Heart left ventricle (tissue), 16 donors: ENCODE measurements at regions not wholly inside any gene's neighbourhood (a gene's known extent, or its start where the extent isn't known, plus 50 kb on each side); places are given as distances from the start of the nearest gene placed in this dataset.

Experiments used
- ATAC-seq, 4 donors: fragments of 200-7000 bp; cut with Tn5 transposase; one replicate each; pipeline ENCODE4 v1.9.1; 2020 to 2022; ENCODE audit warnings: moderate library complexity in 4 of 4, mild to moderate bottlenecking in 3 of 4, moderate number of reproducible peaks in 1 of 4
- DNase-seq, 5 donors: peaks; one replicate each; pipeline ENCODE4 v3.0.0-alpha.2; 2020
- H3K27ac ChIP-seq, 12 donors: fragments of 200-600 bp; sonication (generic) in 4 of 12; one replicate each; pipeline versions ENCODE4 v1.5.0 to v1.8.0; 2016 to 2022; ENCODE audit warnings: mild to moderate bottlenecking in 2 of 12
- H3K27me3 ChIP-seq, 9 donors: fragments of 200-600 bp; sonication (generic) in 2 of 9; one replicate each; pipeline versions ENCODE4 v1.5.1 to v1.8.0; 2016 to 2022; ENCODE audit warnings: mild to moderate bottlenecking in 3 of 9
- H3K36me3 ChIP-seq, 9 donors: fragments of 200-600 bp; sonication (generic) in 2 of 9; one replicate each; pipeline versions ENCODE4 v1.5.0 to v1.8.0; 2018 to 2022; ENCODE audit warnings: mild to moderate bottlenecking in 2 of 9
- H3K4me1 ChIP-seq, 12 donors: fragments of 200-600 bp; sonication (generic) in 4 of 12; one replicate each; pipeline versions ENCODE4 v1.5.0 to v1.8.0; 2016 to 2022; ENCODE audit warnings: mild to moderate bottlenecking in 3 of 12
- H3K4me3 ChIP-seq, 12 donors: fragments of 200-600 bp; sonication (generic) in 4 of 12; one replicate each; pipeline versions ENCODE4 v1.5.0 to v1.8.0; 2017 to 2022; ENCODE audit warnings: mild to moderate bottlenecking in 9 of 12, moderate library complexity in 4 of 12
- H3K9me3 ChIP-seq, 12 donors: fragments of 200-600 bp; sonication (generic) in 4 of 12; one replicate each; pipeline versions ENCODE4 v1.5.0 to v1.8.0; 2016 to 2022; ENCODE audit warnings: mild to moderate bottlenecking in 1 of 12
- CTCF ChIP-seq, 12 donors: fragments of 200-600 bp; sonication (generic) in 4 of 12; IDR thresholded peaks; one replicate each; pipeline versions ENCODE4 v1.5.0 to v1.8.0; 2018 to 2022; ENCODE audit warnings: antibody characterized with exemption in 12 of 12, mild to moderate bottlenecking in 5 of 12
- POLR2A ChIP-seq, 2 donors: fragments of 450-650 bp; IDR thresholded peaks; one replicate each; pipeline ENCODE4 v1.6.1; 2017; ENCODE audit warnings: antibody characterized with exemption in 2 of 2, mild to moderate bottlenecking in 2 of 2, moderate library complexity in 2 of 2
- WGBS, 4 donors: extraction: QIAGEN DNeasy Blood & Tissue Kit in 2 of 4; methylation state at CpG; one replicate each; pipeline versions ENCODE4 v1.1.5 to v1.1.7; 2013 to 2018; 5-methylcytosine and 5-hydroxymethylcytosine counted together
- intact Hi-C, 10 donors: fragments of 100-400 bp; cut with DNase I; formaldehyde crosslinking; loops; one replicate each; pipeline versions ENCODE4 v1.11.1 to v1.14.2; 2022
- donor health status: ischemic (EF 13 %, LVEDD 7.1; RV severe dilation, severe dysfunction).
- donor health status: healthy with polysubstance abuse.
- donor health status: DM: no; HTN: yes; CAD: no.
- donor health status: DM: no; HTN: no; CAD: no.
- donor health status: ischemic (EF 25% LVEDD 6.9; RV normal size, moderate dysfunction).
- donor health status: ischemic (EF 25% LVEDD 5.7; RV mildly dilated, moderate dysfunction).
- donor health status: healthy.
- donor health status: DM: yes; HTN: yes; CAD: no.
- donor health status: ischemic (EF 35%, LVEDD 5.7; RV mildly dilated, moderate dysfunction).
- donor health status: nonischemic (EF 11% LVEDD 7.7; RV severe dilation, severe dysfunction).
- donor health status: DM: yes; HTN: yes; CAD: no.
- donor health status: PGD.
- donor health status: ischemic (EF 29% LVEDD 5.4; RV normal size, mild dysfunction).
- donor health status: nonischemic (EF 23%, LVEDD 6.1; RV moderate dilation, normal function).

GRCh38 chr2:47658646-47659320 lies 88.0 kb upstream of the KCNK12 start:
- Histone ChIP-seq H3K27me3 (no peaks in the 10 kb centered on the region), H3K27ac (no peak overlapping the region), H3K4me1 (peaks cover 0 to 5% (median 0%) of the 10 kb centered on the region in 12 donors), H3K4me3 (no peak overlapping the region), H3K36me3 (no peaks in the 10 kb centered on the region), H3K9me3 (no peaks in the 10 kb centered on the region)
- WGBS, 4 donors: 75 to 82% (median 77%) methylated on average over 9 of the region's 9 CpGs
- DNase-seq (no peak), ATAC-seq (no peak)
- TF ChIP-seq CTCF (IDR thresholded peaks at IDR 0.05) (no peak), POLR2A (IDR thresholded peaks at IDR 0.05) (no peak)
- intact Hi-C loops: no loop called here

- Histone ChIP-seq H3K27me3 (peaks cover 0 to 7% (median 0%) of the 10 kb centered on the region in 9 donors), H3K36me3 (no peaks in the 10 kb centered on the region), H3K4me1 (peaks cover 0 to 5% (median 0%) of the 10 kb centered on the region in 12 donors), H3K4me3 (no peak overlapping the region), H3K9me3 (no peaks in the 10 kb centered on the region), H3K27ac (no peak overlapping the region)
- TF ChIP-seq CTCF (IDR thresholded peaks at IDR 0.05): no peak
- TF ChIP-seq POLR2A (IDR thresholded peaks at IDR 0.05): no peak
- WGBS, 4 donors: 72 to 88% (median 82%) methylated on average over 7 of the region's 7 CpGs
- intact Hi-C loops: no loop called here
- ATAC-seq (no peak), DNase-seq (no peak)
Observed at GRCh38 chr2:47657886-47658489, 87.2 kb upstream of the KCNK12 start.

- Histone ChIP-seq H3K36me3 (no peaks in the 10 kb centered on the region), H3K27me3 (peaks cover 0 to 8% (median 0%) of the 10 kb centered on the region in 9 donors), H3K27ac (no peak overlapping the region), H3K4me3 (no peak overlapping the region), H3K9me3 (no peaks in the 10 kb centered on the region), H3K4me1 (peaks cover 0 to 5% (median 0%) of the 10 kb centered on the region in 12 donors)
- ATAC-seq (no peak), DNase-seq (no peak)
- TF ChIP-seq POLR2A (IDR thresholded peaks at IDR 0.05) (no peak), CTCF (IDR thresholded peaks at IDR 0.05) (no peak)
- intact Hi-C loops: no loop called here
- 89 to 92% (median 91%) methylated on average over 8 of the region's 8 CpGs for WGBS, 4 donors
Observed at GRCh38 chr2:47656715-47657600, 86.2 kb upstream of the KCNK12 start.

- peaks cover 0 to 8% (median 0%) of the 10 kb centered on the region in 9 donors for H3K27me3 ChIP-seq
- no peak overlapping the region for H3K27ac ChIP-seq
- no peaks in the 10 kb centered on the region for H3K9me3 ChIP-seq
- no peaks in the 10 kb centered on the region for H3K36me3 ChIP-seq
- DNase-seq (no peak), ATAC-seq (no peak)
- intact Hi-C loops: no loop called here
- TF ChIP-seq POLR2A (IDR thresholded peaks at IDR 0.05) (no peak), CTCF (IDR thresholded peaks at IDR 0.05) (no peak)
- H3K4me3 ChIP-seq: no peak overlapping the region
- 75 to 86% (median 78%) methylated on average over 2 of the region's 2 CpGs for WGBS, 4 donors
- peaks cover 0 to 5% (median 0%) of the 10 kb centered on the region in 12 donors for H3K4me1 ChIP-seq
Observed at GRCh38 chr2:47655563-47655880, 84.7 kb upstream of the KCNK12 start.
